Activated CD8-positive, alpha-beta T cell treated with anti-CD3 and anti-CD28 coated beads for 36 hours (primary cell): ENCODE measurements at regions not wholly inside any gene's neighbourhood (a gene's known extent, or its start where the extent isn't known, plus 50 kb on each side); places are given as distances from the start of the nearest gene placed in this dataset.

Experiments
- ATAC-seq: fragments of 200-7000 bp; cut with Tn5 transposase; one replicate; pipeline ENCODE4 v1.10.0; 2021; ENCODE audit warnings: mild to moderate bottlenecking, moderate library complexity
- CTCF ChIA-PET: fragments of 350-600 bp; sonication (Branson Sonifier 250); formaldehyde crosslinking; loops from one replicate; lab custom pipeline; 2021; ENCODE audit warnings: antibody characterized with exemption; lab: Charles Lee
- POLR2A ChIA-PET: fragments of 350-600 bp; sonication (Branson Sonifier 250); formaldehyde crosslinking; loops from one replicate; lab custom pipeline; 2021; ENCODE audit warnings: antibody characterized with exemption; lab: Charles Lee
- DNase-seq: peaks from one replicate; pipeline ENCODE4 v3.0.0-alpha.2; 2020
- H3K27ac Mint-ChIP-seq: one replicate; pipeline ENCODE4 v1.8.0; 2021; ENCODE audit warnings: mild to moderate bottlenecking, mixed read lengths
- H3K27me3 Mint-ChIP-seq: one replicate; pipeline ENCODE4 v1.8.0; 2021; ENCODE audit warnings: mixed read lengths
- H3K36me3 Mint-ChIP-seq: one replicate; pipeline ENCODE4 v1.8.0; 2021; ENCODE audit warnings: low read depth, mixed read lengths
- H3K4me1 Mint-ChIP-seq: one replicate; pipeline ENCODE4 v1.8.0; 2021; ENCODE audit warnings: low read depth, mixed read lengths
- H3K4me3 Mint-ChIP-seq: one replicate; pipeline ENCODE4 v1.8.0; 2021; ENCODE audit warnings: mild to moderate bottlenecking, moderate library complexity, mixed read lengths
- H3K9me3 Mint-ChIP-seq: one replicate; pipeline ENCODE4 v1.8.0; 2021; ENCODE audit warnings: mixed read lengths
- intact Hi-C: fragments of 100-400 bp; cut with micrococcal nuclease; formaldehyde crosslinking; loops from one replicate; pipeline ENCODE4 v1.10.0; 2022
- TF ChIP-seq, protein P1 (sequence below): fragments of 200-600 bp; IDR thresholded peaks from one replicate; pipeline ENCODE4 v1.8.0; 2022; ENCODE audit warnings: antibody characterized with exemption, mild to moderate bottlenecking

DNA sequence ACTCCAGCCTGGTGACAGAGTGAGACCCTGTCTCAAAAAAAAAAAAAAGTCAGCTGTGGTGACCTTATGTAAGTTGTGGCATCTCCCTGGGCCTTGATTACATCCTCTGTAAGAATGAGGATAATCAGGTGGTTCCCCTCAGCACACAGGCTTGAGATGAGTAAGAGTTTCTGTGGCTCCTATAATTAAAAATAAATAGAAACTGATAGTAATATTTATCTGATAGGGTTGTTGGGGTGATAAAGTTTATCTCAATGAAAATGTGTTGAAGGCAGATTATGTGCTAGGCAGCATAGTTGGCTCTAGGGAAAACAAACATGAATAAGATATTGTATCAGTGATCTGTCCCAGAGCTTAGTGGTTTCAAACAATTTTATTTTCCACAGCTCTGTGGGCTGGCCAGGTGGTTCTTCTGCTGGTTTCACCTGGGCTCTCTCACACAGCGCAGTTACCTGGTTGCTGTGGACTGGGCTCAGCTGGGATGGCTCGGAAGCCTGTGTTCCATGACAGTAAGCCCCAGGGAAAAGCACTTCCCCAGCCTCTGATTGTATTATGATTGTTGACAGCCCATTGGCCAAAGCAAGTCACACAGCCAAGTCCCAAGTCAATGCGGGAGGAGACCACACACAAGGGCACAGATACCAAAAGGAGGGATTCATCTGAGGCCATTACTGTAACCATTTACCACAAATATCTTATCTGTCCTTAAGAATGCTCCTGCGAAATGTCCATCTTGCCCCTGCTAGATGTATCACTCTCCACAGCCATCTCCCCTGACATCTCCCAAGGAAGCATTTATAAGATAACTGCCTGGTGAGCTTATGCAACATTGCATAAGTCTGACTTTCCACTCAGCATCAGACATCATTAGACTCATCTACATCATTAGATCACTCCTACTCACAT is 151.7 kb downstream of the NUAK1 start:
- H3K27me3 Mint-ChIP-seq = peaks cover 4% of the 10 kb centered on the region
- intact Hi-C loops = no loop called here
- ATAC-seq (no peak), DNase-seq (no peak)
- TF ChIP-seq, protein P1, sequence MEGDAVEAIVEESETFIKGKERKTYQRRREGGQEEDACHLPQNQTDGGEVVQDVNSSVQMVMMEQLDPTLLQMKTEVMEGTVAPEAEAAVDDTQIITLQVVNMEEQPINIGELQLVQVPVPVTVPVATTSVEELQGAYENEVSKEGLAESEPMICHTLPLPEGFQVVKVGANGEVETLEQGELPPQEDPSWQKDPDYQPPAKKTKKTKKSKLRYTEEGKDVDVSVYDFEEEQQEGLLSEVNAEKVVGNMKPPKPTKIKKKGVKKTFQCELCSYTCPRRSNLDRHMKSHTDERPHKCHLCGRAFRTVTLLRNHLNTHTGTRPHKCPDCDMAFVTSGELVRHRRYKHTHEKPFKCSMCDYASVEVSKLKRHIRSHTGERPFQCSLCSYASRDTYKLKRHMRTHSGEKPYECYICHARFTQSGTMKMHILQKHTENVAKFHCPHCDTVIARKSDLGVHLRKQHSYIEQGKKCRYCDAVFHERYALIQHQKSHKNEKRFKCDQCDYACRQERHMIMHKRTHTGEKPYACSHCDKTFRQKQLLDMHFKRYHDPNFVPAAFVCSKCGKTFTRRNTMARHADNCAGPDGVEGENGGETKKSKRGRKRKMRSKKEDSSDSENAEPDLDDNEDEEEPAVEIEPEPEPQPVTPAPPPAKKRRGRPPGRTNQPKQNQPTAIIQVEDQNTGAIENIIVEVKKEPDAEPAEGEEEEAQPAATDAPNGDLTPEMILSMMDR = no peak
- no peaks in the 10 kb centered on the region for H3K36me3 Mint-ChIP-seq
- H3K4me3 Mint-ChIP-seq = no peak overlapping the region
- CTCF ChIA-PET = no interaction called here
- POLR2A ChIA-PET = no interaction called here
- H3K27ac Mint-ChIP-seq = no peak overlapping the region
- no peaks in the 10 kb centered on the region for H3K4me1 Mint-ChIP-seq
- no peaks in the 10 kb centered on the region for H3K9me3 Mint-ChIP-seq

DNA sequence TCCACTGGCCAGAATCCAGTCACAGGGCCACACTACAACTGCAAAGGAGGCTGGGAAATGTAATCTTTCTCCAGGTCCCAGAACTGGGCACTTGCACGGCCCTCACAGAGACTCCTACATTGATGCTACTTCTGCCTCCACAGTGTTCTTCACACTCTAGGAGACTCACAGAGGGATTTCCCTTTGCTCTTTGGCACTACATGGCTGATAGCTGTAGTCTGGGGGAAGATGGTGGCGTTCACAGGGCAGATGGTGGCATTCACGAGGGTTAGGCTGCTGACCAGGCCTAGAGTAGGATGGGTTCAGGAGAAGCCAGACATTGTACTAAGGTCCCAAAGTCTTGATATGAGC is 151.1 kb downstream of the NUAK1 start:
- no peak overlapping the region for H3K4me3 Mint-ChIP-seq
- CTCF ChIA-PET = no interaction called here
- TF ChIP-seq, protein P1 = no peak
- peaks cover 9% of the 10 kb centered on the region for H3K27me3 Mint-ChIP-seq
- H3K4me1 Mint-ChIP-seq = no peaks in the 10 kb centered on the region
- DNase-seq = no peak
- intact Hi-C loops = no loop called here
- H3K9me3 Mint-ChIP-seq = no peaks in the 10 kb centered on the region
- H3K36me3 Mint-ChIP-seq = no peaks in the 10 kb centered on the region
- ATAC-seq = no peak
- POLR2A ChIA-PET = no interaction called here
- no peak overlapping the region for H3K27ac Mint-ChIP-seq

DNA sequence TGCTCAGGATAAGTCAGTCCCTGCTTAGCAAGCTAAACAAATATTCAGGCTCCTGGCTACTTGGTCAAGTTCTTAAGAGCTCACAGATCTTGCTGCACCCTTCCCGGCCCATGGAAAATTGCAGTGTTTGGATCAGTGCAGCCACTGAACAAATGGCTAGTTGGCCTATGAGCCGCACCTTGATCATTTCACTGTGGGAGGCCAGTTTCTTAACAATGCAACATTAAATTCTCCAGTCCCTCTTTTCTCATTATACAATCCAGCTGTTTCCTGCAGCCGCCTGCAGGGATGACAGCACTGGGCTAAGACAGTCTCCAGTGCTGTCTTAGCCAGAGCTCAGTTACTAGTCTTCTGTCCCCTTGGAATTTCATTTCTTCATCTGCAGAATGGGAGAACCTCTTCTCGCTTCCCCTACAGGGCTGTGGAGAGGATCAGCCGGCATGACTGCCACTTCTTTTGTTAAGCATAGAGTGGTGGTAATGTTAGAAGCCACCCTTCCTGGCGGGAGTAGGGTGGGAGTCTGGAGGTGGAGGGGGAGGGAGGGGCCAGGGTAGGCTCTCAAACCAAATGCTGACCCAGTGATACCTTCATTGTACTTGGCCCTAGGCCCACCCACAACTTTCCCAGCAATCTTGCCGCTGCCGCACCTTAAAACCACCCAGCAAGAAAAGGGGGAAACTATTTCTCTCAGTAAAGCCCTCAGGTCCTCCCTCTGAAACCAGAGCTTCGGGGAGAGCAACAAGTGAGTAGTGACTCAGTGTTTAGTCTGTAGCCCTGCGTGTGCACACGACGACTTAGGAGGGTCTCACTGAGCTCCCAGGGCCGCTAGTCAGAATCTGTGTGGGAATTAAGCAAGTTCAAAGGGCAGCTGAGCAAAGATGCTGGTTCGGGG is 145.7 kb downstream of the NUAK1 start:
- TF ChIP-seq, protein P1 = no peak
- intact Hi-C loops = no loop called here
- Mint-ChIP-seq H3K4me3 (no peak overlapping the region), H3K4me1 (no peaks in the 10 kb centered on the region), H3K27ac (no peak overlapping the region), H3K9me3 (no peaks in the 10 kb centered on the region), H3K27me3 (peaks cover 12% of the 10 kb centered on the region), H3K36me3 (no peaks in the 10 kb centered on the region)
- ChIA-PET POLR2A (no interaction called here), CTCF (no interaction called here)
- ATAC-seq (no peak), DNase-seq (no peak)

DNA sequence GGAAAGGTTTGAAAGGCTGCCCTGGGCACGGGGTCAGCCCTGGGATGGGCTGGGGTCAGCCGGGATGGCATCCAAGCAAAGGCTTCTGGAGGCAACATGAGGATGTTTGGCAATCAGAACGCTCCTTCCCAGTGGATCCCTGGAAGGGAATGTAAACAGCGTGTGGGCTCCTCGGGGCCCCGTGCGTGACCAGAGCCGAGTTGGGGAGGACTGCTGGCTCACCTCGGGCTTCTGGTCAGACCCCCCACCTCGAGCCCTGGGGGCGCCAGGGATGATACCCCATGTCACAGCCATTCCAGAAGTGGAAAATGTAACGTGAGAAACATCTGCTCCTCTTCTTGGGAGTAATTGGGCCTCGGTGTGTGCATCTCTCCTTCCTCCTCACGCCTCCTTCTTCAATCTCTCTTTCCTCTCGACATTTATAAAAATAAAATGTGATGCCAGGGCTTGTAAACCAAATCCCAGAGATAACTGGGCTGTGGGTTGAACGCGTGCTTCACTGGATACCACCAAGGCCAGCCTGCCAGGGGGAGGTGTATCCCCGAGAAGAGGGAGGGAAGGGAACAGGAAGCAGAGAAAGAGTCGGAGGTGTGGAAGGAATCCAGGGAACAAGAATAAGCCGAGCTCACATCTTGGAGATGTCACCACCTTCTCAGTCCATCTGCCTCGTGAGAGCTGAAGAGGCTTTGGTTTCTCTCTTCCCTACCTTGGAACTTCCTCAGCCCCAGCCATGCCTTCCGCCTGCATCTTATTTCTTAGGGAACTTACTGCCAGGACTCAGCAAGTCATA is 144.8 kb downstream of the NUAK1 start:
- Mint-ChIP-seq H3K4me1 (no peaks in the 10 kb centered on the region), H3K27ac (no peak overlapping the region), H3K36me3 (no peaks in the 10 kb centered on the region), H3K27me3 (peaks cover 14% of the 10 kb centered on the region), H3K4me3 (no peak overlapping the region), H3K9me3 (no peaks in the 10 kb centered on the region)
- POLR2A ChIA-PET = no interaction called here
- intact Hi-C loops = no loop called here
- DNase-seq (no peak), ATAC-seq (no peak)
- TF ChIP-seq, protein P1 = no peak
- CTCF ChIA-PET = no interaction called here
